GM23338 (cell line): ENCODE measurements at regions not wholly inside any gene's neighbourhood (a gene's known extent, or its start where the extent isn't known, plus 50 kb on each side); places are given as distances from the start of the nearest gene placed in this dataset.
A peak's percentile ranks its signal among the peaks of the same experiment; 100 is the strongest.

Experiments used
- ATAC-seq: fragments of 200-7000 bp; cut with Tn5 transposase; 3 replicates; pipeline ENCODE4 v1.9.1; 2020
- DNase-seq: peaks from one replicate; pipeline ENCODE4 v3.0.0-alpha.2; 2015; ENCODE audit warnings: low spot score
- H2AFZ ChIP-seq: fragments of 200-600 bp; sonication (generic); 2 replicates; pipeline ENCODE4 v1.8.0; 2016; ENCODE audit warnings: antibody characterized with exemption, mild to moderate bottlenecking, moderate library complexity
- H3F3A ChIP-seq: fragments of 200-600 bp; sonication (generic); replicated peaks from 2 replicates; pipeline ENCODE4 v1.8.0; 2017; ENCODE audit warnings: antibody characterized with exemption, mixed run types, low read depth
- H3K27ac ChIP-seq: fragments of 200-600 bp; sonication (generic); 2 replicates; pipeline ENCODE4 v1.6.1; 2016; ENCODE audit warnings: low read depth
- H3K27me3 ChIP-seq: fragments of 200-600 bp; sonication (generic); 2 replicates; pipeline ENCODE4 v1.8.0; 2016; ENCODE audit warnings: mild to moderate bottlenecking, mixed run types, moderate library complexity; ENCODE audit not compliant: insufficient read depth
- H3K36me3 ChIP-seq: fragments of 200-600 bp; sonication (generic); 2 replicates; pipeline ENCODE4 v1.8.0; 2016; ENCODE audit warnings: mild to moderate bottlenecking; ENCODE audit not compliant: insufficient read depth
- H3K4me1 ChIP-seq: fragments of 200-600 bp; sonication (generic); 2 replicates; pipeline ENCODE4 v1.8.0; 2016; ENCODE audit warnings: mild to moderate bottlenecking, moderate library complexity; ENCODE audit not compliant: insufficient read depth
- H3K4me2 ChIP-seq: fragments of 200-600 bp; sonication (generic); 2 replicates; pipeline ENCODE4 v1.7.1; 2017; ENCODE audit warnings: mixed run types
- H3K4me3 ChIP-seq: fragments of 200-600 bp; sonication (generic); 2 replicates; pipeline ENCODE4 v1.6.1; 2016; ENCODE audit warnings: mixed run types
- H3K79me2 ChIP-seq: fragments of 200-600 bp; sonication (generic); replicated peaks from 2 replicates; pipeline ENCODE4 v1.8.0; 2017; ENCODE audit warnings: mild to moderate bottlenecking; ENCODE audit not compliant: insufficient read depth
- H3K9me2 ChIP-seq: fragments of 200-600 bp; sonication (generic); 2 replicates; pipeline ENCODE4 v1.8.0; 2017; ENCODE audit not compliant: insufficient read depth
- H4K20me1 ChIP-seq: fragments of 200-600 bp; sonication (generic); replicated peaks from 2 replicates; pipeline ENCODE4 v1.8.0; 2017; ENCODE audit warnings: mild to moderate bottlenecking; ENCODE audit not compliant: insufficient read depth
- H3K27ac Mint-ChIP-seq: 2 replicates; pipeline ENCODE4 v1.8.0; 2020; ENCODE audit warnings: inconsistent platforms, mild to moderate bottlenecking, moderate library complexity, mixed read lengths
- H3K27me3 Mint-ChIP-seq: 3 replicates; pipeline ENCODE4 v1.8.0; 2022; ENCODE audit warnings: low read depth, mild to moderate bottlenecking, moderate library complexity, mixed read lengths, inconsistent platforms; ENCODE audit not compliant: insufficient read depth, poor library complexity
- H3K36me3 Mint-ChIP-seq: 3 replicates; pipeline ENCODE4 v1.8.0; 2021; ENCODE audit warnings: low read depth, mild to moderate bottlenecking, inconsistent platforms, moderate library complexity, mixed read lengths
- H3K4me1 Mint-ChIP-seq: 3 replicates; pipeline ENCODE4 v1.8.0; 2020; ENCODE audit warnings: mild to moderate bottlenecking, inconsistent platforms, mixed read lengths
- H3K4me3 Mint-ChIP-seq: 3 replicates; pipeline ENCODE4 v1.8.0; 2021; ENCODE audit warnings: moderate library complexity, mild to moderate bottlenecking, inconsistent platforms, mixed read lengths
- H3K9me3 Mint-ChIP-seq: 3 replicates; pipeline ENCODE4 v1.8.0; 2020; ENCODE audit warnings: moderate library complexity, mild to moderate bottlenecking, inconsistent platforms, mixed read lengths
- CREB1 ChIP-seq: fragments of 250-450 bp; sonication (Bioruptor Pico); IDR thresholded peaks from 2 replicates; pipeline ENCODE4 v1.5.0; 2020; ENCODE audit warnings: low read depth, mild to moderate bottlenecking, moderate library complexity
- CTCF ChIP-seq, 2 experiments: fragments of 200-600 bp in 1 of 2; sonication (generic) in 1 of 2; conservative IDR thresholded peaks; 2 replicates each; pipeline versions ENCODE4 v1.5.1 to v1.6.1; 2016 to 2017; ENCODE audit warnings: antibody characterized with exemption in 2 of 2, low read depth in 2 of 2, mild to moderate bottlenecking in 2 of 2, moderate library complexity in 1 of 2
- EZH2 ChIP-seq: fragments of 200-600 bp; sonication (generic); IDR thresholded peaks from one replicate; pipeline ENCODE4 v1.8.0; 2017; ENCODE audit warnings: antibody characterized with exemption, mild to moderate bottlenecking, low read depth; ENCODE audit not compliant: unreplicated experiment
- EZH2phosphoT487 ChIP-seq: fragments of 200-600 bp; sonication (generic); IDR thresholded peaks from one replicate; pipeline ENCODE4 v1.8.1; 2018; ENCODE audit warnings: antibody characterized with exemption; ENCODE audit not compliant: unreplicated experiment
- JUNB ChIP-seq: IDR thresholded peaks from one replicate; pipeline ENCODE4 v1.6.1; 2016; ENCODE audit warnings: antibody characterized with exemption; ENCODE audit not compliant: unreplicated experiment
- NANOG ChIP-seq: IDR thresholded peaks from 2 replicates; pipeline ENCODE4 v1.6.1; 2016; ENCODE audit warnings: antibody characterized with exemption, borderline replicate concordance
- POLR2AphosphoS5 ChIP-seq: IDR thresholded peaks from 2 replicates; pipeline ENCODE4 v1.6.1; 2016; ENCODE audit warnings: antibody characterized with exemption, low read depth
- STAT1 ChIP-seq: IDR thresholded peaks from one replicate; pipeline ENCODE4 v1.6.1; 2016; ENCODE audit warnings: antibody characterized with exemption; ENCODE audit not compliant: unreplicated experiment
- ZNF114 ChIP-seq: fragments of 250-450 bp; sonication (Bioruptor Pico); IDR thresholded peaks from 2 replicates; pipeline ENCODE4 v1.5.0; 2020; ENCODE audit warnings: mild to moderate bottlenecking, moderate library complexity
- ZNF331 ChIP-seq: fragments of 250-450 bp; sonication (Bioruptor Pico); IDR thresholded peaks from 2 replicates; pipeline ENCODE4 v1.5.0; 2020; ENCODE audit warnings: low read depth, mild to moderate bottlenecking, moderate library complexity
- TF ChIP-seq, protein P1 (sequence below): fragments of 250-450 bp; sonication (Bioruptor Pico); IDR thresholded peaks from 2 replicates; pipeline ENCODE4 v1.5.0; 2020; ENCODE audit warnings: mild to moderate bottlenecking, moderate library complexity
- TF ChIP-seq, protein P2 (sequence below): IDR thresholded peaks from one replicate; pipeline ENCODE4 v1.6.1; 2018; ENCODE audit warnings: antibody characterized with exemption; ENCODE audit not compliant: unreplicated experiment
- TF ChIP-seq, protein P3 (sequence below): IDR thresholded peaks from 2 replicates; pipeline ENCODE4 v1.6.1; 2016; ENCODE audit warnings: antibody characterized with exemption

- Histone ChIP-seq H3K9me2 (no peaks in the 10 kb centered on the region), H3K4me2 (no peak overlapping the region), H3K4me3 (no peak overlapping the region), H3K27me3 (no peaks in the 10 kb centered on the region), H3F3A (no peaks in the 10 kb centered on the region), H3K36me3 (no peaks in the 10 kb centered on the region), H3K79me2 (peaks cover 53% of the 10 kb centered on the region), H3K27ac (no peak overlapping the region), H3K4me1 (peaks cover 41% of the 10 kb centered on the region), H2AFZ (no peak overlapping the region), H4K20me1 (no peaks in the 10 kb centered on the region)
- no peak for DNase-seq
- H3K36me3 Mint-ChIP-seq: no peaks in the 10 kb centered on the region
- no peak overlapping the region for H3K4me3 Mint-ChIP-seq
- TF ChIP-seq, protein P1, sequence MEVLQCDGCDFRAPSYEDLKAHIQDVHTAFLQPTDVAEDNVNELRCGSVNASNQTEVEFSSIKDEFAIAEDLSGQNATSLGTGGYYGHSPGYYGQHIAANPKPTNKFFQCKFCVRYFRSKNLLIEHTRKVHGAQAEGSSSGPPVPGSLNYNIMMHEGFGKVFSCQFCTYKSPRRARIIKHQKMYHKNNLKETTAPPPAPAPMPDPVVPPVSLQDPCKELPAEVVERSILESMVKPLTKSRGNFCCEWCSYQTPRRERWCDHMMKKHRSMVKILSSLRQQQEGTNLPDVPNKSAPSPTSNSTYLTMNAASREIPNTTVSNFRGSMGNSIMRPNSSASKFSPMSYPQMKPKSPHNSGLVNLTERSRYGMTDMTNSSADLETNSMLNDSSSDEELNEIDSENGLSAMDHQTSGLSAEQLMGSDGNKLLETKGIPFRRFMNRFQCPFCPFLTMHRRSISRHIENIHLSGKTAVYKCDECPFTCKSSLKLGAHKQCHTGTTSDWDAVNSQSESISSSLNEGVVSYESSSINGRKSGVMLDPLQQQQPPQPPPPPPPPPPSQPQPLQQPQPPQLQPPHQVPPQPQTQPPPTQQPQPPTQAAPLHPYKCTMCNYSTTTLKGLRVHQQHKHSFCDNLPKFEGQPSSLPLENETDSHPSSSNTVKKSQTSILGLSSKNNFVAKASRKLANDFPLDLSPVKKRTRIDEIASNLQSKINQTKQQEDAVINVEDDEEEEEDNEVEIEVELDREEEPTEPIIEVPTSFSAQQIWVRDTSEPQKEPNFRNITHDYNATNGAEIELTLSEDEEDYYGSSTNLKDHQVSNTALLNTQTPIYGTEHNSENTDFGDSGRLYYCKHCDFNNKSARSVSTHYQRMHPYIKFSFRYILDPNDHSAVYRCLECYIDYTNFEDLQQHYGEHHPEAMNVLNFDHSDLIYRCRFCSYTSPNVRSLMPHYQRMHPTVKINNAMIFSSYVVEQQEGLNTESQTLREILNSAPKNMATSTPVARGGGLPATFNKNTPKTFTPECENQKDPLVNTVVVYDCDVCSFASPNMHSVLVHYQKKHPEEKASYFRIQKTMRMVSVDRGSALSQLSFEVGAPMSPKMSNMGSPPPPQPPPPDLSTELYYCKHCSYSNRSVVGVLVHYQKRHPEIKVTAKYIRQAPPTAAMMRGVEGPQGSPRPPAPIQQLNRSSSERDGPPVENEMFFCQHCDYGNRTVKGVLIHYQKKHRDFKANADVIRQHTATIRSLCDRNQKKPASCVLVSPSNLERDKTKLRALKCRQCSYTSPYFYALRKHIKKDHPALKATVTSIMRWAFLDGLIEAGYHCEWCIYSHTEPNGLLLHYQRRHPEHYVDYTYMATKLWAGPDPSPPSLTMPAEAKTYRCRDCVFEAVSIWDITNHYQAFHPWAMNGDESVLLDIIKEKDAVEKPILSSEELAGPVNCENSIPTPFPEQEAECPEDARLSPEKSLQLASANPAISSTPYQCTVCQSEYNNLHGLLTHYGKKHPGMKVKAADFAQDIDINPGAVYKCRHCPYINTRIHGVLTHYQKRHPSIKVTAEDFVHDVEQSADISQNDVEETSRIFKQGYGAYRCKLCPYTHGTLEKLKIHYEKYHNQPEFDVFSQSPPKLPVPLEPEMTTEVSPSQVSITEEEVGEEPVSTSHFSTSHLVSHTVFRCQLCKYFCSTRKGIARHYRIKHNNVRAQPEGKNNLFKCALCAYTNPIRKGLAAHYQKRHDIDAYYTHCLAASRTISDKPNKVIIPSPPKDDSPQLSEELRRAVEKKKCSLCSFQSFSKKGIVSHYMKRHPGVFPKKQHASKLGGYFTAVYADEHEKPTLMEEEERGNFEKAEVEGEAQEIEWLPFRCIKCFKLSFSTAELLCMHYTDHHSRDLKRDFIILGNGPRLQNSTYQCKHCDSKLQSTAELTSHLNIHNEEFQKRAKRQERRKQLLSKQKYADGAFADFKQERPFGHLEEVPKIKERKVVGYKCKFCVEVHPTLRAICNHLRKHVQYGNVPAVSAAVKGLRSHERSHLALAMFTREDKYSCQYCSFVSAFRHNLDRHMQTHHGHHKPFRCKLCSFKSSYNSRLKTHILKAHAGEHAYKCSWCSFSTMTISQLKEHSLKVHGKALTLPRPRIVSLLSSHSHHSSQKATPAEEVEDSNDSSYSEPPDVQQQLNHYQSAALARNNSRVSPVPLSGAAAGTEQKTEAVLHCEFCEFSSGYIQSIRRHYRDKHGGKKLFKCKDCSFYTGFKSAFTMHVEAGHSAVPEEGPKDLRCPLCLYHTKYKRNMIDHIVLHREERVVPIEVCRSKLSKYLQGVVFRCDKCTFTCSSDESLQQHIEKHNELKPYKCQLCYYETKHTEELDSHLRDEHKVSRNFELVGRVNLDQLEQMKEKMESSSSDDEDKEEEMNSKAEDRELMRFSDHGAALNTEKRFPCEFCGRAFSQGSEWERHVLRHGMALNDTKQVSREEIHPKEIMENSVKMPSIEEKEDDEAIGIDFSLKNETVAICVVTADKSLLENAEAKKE: no peak
- TF ChIP-seq JUNB (no peak), CREB1 (CRISPR knock-in tag) (no peak), POLR2AphosphoS5 (no peak), EZH2 (no peak), ZNF114 (CRISPR knock-in tag) (no peak), ZNF331 (CRISPR knock-in tag) (no peak), NANOG (no peak), CTCF (conservative IDR thresholded peaks at IDR 0.05; ENCODE audit: low read depth in 2 of 2) (no peak), STAT1 (no peak), EZH2phosphoT487 (no peak)
- TF ChIP-seq, protein P2, sequence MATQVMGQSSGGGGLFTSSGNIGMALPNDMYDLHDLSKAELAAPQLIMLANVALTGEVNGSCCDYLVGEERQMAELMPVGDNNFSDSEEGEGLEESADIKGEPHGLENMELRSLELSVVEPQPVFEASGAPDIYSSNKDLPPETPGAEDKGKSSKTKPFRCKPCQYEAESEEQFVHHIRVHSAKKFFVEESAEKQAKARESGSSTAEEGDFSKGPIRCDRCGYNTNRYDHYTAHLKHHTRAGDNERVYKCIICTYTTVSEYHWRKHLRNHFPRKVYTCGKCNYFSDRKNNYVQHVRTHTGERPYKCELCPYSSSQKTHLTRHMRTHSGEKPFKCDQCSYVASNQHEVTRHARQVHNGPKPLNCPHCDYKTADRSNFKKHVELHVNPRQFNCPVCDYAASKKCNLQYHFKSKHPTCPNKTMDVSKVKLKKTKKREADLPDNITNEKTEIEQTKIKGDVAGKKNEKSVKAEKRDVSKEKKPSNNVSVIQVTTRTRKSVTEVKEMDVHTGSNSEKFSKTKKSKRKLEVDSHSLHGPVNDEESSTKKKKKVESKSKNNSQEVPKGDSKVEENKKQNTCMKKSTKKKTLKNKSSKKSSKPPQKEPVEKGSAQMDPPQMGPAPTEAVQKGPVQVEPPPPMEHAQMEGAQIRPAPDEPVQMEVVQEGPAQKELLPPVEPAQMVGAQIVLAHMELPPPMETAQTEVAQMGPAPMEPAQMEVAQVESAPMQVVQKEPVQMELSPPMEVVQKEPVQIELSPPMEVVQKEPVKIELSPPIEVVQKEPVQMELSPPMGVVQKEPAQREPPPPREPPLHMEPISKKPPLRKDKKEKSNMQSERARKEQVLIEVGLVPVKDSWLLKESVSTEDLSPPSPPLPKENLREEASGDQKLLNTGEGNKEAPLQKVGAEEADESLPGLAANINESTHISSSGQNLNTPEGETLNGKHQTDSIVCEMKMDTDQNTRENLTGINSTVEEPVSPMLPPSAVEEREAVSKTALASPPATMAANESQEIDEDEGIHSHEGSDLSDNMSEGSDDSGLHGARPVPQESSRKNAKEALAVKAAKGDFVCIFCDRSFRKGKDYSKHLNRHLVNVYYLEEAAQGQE: no peak
- TF ChIP-seq, protein P3, sequence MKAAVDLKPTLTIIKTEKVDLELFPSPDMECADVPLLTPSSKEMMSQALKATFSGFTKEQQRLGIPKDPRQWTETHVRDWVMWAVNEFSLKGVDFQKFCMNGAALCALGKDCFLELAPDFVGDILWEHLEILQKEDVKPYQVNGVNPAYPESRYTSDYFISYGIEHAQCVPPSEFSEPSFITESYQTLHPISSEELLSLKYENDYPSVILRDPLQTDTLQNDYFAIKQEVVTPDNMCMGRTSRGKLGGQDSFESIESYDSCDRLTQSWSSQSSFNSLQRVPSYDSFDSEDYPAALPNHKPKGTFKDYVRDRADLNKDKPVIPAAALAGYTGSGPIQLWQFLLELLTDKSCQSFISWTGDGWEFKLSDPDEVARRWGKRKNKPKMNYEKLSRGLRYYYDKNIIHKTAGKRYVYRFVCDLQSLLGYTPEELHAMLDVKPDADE: no peak
- H3K4me1 Mint-ChIP-seq: peaks cover 41% of the 10 kb centered on the region
- ATAC-seq: peak; percentile 40; the same call in 2 of the 3 replicates
- H3K27me3 Mint-ChIP-seq: no peaks in the 10 kb centered on the region
- no peak overlapping the region for H3K27ac Mint-ChIP-seq
- H3K9me3 Mint-ChIP-seq: no peaks in the 10 kb centered on the region
These were observed 92.6 kb upstream of the TENM3 start for GRCh38 chr4:182150645-182151044.
